GM21737 (cell line): ENCODE measurements at regions not wholly inside any gene's neighbourhood (a gene's known extent, or its start where the extent isn't known, plus 50 kb on each side); places are given as distances from the start of the nearest gene placed in this dataset.
"Not testable (repeated sequence)": the region's sequence is repeated elsewhere in the genome, so short reads cannot be mapped to it uniquely, and the experiment has no call there.

Experiments
- ATAC-seq: cut with Tn5 transposase; IDR thresholded peaks from one replicate; pipeline ENCODE4 v1.9.1; 2021; ENCODE audit warnings: mild to moderate bottlenecking, moderate library complexity; ENCODE audit not compliant: unreplicated experiment

- ATAC-seq = no peak
Measured at GRCh38 chr4:123667496-123667895, 270.9 kb downstream of the SPRY1 start.

DNA sequence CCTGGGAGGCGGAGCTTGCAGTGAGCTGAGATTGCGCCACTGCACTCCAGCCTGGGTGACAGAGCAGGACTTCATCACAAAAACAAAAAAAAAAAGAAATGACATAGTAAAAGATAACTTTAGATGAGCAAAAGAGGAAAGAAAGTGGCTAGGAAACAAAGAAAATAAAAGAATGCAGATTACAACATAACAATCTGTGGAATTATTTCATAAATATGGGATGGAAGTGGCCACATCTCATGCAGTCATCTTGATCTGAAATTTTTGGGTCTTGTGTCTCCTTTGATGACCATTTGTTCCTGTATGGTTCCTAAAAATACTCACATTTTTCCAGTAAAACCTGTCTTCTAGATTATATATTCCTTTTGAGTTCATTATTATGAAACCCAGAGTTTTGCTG, 271.4 kb downstream of the SPRY1 start:
- no peak for ATAC-seq

GRCh38 chr4:123671636-123672404, 275.2 kb downstream of the SPRY1 start:
- ATAC-seq = peak; percentile 98

DNA sequence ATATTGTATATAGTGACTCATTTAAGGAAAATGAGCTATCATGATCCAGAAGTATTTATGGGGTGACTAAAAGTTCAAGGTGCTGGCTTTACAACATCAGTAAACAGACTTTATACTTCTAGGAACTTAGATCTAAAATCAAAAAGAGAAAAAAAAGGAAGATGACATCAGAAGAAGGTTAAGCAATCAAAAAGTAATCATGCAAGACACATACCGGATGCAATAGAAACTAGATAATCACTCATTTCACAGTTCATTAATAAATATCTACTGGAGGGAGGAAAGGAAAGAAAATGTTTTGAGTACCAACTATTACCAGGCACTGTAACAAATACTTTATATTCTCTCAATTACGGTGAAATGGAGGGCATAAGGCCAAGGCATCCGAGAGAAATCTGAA, 276.4 kb downstream of the SPRY1 start:
- no peak for ATAC-seq

- ATAC-seq = no peak
Measured at GRCh38 chr4:123673971-123674370, 277.4 kb downstream of the SPRY1 start.

DNA sequence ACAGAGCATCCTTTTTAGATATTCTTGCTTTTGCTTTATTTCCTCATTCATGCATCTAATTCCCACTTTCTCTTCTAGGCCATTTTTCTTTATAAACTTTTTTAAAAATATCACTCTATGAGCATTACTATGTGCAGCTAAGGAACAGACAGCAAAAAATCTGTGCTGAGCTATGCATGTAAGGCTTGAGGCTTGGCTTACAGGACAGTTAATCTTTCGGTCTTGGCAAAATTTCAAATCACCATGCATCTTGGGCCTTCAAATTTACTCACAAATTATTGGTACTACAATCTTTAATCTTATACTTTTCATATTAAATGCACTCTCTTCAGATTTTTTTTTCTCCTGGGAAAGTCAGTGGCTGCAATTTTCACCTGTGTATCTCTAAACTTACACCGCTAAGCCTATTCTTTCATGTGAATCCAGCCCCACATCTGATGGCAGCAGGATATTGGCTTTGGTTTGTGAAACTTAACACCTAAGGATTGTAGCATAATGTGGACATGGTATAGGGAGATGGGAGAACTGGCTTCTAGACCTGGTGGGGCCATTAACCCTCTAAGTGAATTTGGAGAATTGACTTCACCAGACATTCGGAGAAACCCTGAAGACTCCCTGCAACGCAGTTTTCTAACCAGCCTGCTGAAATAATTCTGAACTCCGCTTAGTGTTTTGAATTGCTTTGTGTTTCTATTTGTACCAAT, 278.3 kb downstream of the SPRY1 start:
- no peak for ATAC-seq

DNA sequence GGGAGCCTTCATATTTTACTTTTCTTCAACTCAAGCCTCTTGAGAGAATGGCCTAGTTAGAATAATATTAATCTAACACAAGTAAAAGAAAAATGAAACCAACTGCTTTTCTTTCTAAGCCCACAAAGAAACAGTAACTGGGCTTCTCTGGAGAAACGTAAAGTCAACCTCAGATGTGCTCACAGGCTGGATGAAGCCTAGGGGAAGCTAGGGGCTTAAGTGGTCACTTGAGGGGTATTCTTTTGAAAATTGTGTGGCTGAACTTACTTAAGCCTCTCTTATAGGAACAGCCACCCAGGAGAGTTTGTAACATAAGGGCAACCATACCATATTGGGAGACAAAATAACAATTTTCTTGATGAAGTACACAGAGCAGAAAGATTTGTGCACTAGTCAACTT, 279.0 kb downstream of the SPRY1 start:
- no peak for ATAC-seq

DNA sequence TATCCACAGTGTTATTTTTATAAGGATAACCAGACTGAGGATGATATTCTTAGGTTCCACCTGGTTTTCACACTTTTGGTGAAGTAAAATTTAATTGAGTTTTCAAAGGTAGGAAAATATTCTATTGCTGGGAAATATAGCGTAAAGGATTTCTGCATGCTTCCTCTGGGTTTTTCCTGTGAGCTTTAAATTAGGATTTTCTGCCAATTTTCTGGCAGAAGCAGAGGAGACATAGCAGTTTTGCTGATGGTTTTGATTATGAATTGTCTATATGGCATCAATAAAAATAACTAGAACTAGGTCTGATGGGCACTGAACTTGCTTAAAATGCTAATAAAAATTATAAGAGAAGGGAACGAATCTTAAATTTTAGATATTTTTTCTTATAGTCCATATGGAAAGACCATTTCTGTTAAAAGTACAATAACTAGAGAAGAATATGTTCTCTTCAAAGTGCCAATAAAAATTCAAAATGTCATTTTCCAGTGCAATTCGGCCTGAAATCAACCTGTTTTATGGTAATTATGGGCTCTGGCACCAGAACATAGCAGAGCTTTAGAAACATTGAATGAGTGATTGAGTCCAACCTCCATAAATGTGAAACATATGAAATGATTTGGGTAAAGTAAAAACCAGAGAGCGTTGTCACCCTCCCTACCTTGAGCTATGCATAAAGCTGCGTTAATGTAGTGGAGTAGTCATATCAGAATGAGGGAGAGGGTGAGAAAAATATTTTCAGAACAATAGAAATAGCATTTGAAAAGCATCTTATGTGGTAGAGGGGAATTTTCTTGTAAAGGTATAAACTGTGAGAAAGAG, 279.7 kb downstream of the SPRY1 start:
- ATAC-seq = no peak

DNA sequence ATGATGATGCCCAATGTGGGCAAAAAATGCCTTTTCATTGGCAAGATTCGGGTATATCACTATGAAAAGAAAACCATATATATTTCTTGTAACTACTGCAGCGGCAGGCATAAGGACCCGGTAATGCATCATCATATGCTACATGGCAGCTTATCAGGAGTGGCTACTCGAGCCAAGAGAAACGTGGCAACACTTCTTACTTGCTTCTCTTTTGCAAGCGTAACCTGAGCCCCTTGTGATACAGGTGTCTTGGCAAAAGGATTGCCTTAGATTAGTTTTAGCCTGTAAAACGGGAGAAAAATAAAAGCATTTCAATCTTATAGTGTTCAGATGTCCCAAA, 280.3 kb downstream of the SPRY1 start:
- no peak for ATAC-seq

DNA sequence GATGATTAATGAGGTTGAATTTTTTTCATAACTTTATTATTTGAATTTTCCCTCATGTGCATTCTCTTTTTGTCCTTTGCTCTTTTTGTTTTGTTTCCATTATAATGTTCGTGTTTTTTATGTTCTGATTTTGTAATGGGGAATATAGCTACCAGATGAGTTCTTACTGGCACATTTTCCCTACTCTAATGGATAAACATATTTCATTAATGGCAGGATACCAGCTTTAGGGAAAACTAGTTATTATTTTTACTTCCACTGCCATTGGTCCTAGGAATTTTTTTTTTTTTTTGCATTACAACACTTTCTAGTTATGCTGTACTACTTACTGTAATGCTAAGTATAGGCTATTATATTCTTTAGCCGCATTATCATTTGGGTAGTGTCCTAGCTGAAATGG, 286.3 kb downstream of the SPRY1 start:
- no peak for ATAC-seq

GRCh38 chr4:123684937-123685336, 288.3 kb downstream of the SPRY1 start:
- not testable (repeated sequence) for ATAC-seq

DNA sequence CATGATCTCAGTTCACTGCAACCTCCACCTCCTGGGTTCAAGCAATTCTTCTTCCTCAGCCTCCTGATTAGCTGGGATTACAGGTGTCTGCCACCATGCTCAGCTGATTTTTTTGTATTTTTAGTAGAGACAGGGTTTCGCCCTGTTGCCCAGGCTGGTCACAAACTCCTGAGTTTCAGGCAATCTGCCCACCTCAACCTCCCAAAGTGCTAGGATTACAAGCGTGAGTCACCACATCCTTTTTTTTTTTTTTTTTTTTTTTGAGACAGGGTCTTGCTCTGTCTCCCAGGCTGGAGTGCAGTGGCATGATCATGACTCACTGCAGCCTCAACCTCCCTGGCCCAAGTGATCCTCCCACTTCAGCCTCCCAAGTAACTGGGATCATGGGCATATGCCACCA, 298.9 kb downstream of the SPRY1 start:
- ATAC-seq = not testable (repeated sequence)

DNA sequence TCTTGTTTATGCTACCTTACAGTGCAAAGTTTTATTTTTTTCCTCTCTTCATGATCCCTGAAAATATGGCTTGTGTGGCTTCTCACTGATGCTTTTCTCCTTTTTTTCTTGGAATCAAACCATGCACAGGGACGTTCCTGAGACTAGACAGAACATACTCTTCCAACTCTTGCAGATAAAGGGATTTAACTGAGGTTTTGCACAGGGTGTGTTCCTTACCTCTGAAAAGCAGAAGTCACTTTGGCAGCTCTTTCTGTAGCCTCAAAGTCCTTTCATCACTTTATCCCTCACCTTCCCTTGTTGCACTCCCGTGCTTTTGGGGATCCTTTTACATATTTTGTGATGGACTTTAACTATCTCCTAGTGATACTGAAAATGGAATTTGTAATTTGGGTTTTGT, 300.1 kb downstream of the SPRY1 start:
- no peak for ATAC-seq

GRCh38 chr4:123698556-123698955, 302.0 kb downstream of the SPRY1 start:
- no peak for ATAC-seq

GRCh38 chr4:123699880-123700771, 303.5 kb downstream of the SPRY1 start:
- ATAC-seq = no peak

DNA sequence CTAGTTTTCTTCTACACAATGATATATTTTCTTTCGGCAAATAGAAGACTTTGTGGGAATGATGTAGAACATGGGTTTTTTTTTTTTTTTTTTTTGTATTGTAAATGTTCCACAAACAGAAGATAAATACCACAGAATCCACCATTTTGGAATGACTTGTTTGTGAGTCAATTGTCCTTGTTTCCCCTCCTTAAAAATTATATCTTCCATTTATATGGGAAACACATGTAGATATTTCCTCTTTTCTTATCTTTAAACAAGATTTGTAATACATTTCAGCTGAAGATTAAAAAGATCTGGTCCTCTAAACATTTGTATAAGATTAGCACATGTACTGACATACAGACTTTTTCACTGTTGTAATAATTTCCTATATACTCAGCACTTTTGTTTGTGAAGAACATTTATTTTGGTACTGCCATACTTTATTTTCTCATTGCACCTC, 304.6 kb downstream of the SPRY1 start:
- ATAC-seq = no peak

GRCh38 chr4:123705419-123705818, 308.8 kb downstream of the SPRY1 start:
- no peak for ATAC-seq

DNA sequence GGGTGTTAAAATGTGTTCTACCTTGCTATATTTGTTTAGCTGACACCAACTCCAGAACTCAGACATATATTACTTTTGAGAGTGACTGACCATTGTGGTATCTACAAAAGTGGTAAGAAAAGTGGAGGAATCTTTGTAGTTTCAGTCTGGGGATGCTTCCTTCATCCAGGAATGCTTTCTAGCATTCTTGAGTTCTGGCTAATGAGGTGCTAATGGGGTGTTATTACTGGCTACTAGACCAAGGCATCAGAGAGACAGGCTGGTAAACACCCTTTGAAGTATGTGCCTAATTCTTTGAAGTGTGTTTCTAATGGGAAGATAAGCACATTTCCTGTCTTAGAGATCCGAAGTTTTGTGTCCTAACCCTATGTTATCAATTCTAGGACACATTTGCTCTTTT, 310.4 kb downstream of the SPRY1 start:
- no peak for ATAC-seq

- no peak for ATAC-seq
Measured at GRCh38 chr4:123708902-123709301, 312.3 kb downstream of the SPRY1 start.

DNA sequence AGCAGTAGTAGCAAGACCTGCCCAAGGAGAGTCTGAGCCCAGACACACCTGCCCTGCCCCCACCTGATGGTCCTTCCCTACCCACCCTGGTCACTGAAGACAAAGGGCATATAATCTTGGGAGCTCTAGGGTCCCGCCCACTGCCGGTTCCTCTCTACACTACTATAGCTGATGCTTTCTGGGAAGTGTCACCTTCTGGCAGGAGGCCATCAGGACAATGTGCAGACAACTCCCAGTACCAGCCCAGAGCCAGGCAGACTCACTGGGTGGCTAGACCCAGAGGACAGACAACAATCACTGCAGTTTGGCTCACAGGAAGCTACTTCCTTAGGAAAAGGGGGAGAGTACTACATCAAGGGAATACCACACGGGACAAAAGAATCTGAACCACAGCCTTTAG, 312.7 kb downstream of the SPRY1 start:
- ATAC-seq = no peak

DNA sequence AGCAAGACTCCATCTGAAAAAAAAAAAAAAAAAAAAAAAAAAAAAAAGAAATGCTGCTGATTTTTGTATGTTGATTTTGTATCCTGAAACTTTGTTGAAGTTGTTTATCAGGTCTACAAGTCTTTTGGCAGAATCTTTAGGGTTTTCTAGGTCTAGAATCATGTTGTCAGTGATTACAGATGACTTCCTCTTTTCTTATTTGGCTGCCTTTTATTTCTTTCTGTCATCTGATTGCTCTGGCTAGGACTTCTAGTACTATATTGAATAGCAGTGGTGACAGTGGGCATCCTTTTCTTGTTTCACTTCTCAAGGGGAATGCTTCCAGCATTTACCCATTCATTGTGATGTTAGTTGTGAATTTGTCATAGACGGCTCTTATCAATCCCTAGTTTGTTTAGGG, 334.4 kb downstream of the SPRY1 start:
- ATAC-seq = no peak
